Astrocyte of the cerebellum (primary cell): ENCODE measurements at regions not wholly inside any gene's neighbourhood (a gene's known extent, or its start where the extent isn't known, plus 50 kb on each side); places are given as distances from the start of the nearest gene placed in this dataset.

Source experiments
- DNase-seq: peaks from one replicate; pipeline ENCODE4 v3.0.0-alpha.2; 2011; ENCODE audit warnings: low read depth
- H3K4me3 ChIP-seq: 2 replicates; pipeline ENCODE4 v1.5.1; 2011; ENCODE audit warnings: mild to moderate bottlenecking, low read depth, low read length, moderate library complexity
- in situ Hi-C: cut with HindIII; loops from 2 replicates; pipeline ENCODE4 v1.10.0; 2017; ENCODE audit warnings: low sequenced_read_pairs
- TF ChIP-seq, protein P1 (sequence below): IDR thresholded peaks from 2 replicates; pipeline ENCODE4 v1.5.1; 2012; ENCODE audit warnings: low read length, low read depth, moderate library complexity, mild to moderate bottlenecking; ENCODE audit errors: missing control alignments

DNA sequence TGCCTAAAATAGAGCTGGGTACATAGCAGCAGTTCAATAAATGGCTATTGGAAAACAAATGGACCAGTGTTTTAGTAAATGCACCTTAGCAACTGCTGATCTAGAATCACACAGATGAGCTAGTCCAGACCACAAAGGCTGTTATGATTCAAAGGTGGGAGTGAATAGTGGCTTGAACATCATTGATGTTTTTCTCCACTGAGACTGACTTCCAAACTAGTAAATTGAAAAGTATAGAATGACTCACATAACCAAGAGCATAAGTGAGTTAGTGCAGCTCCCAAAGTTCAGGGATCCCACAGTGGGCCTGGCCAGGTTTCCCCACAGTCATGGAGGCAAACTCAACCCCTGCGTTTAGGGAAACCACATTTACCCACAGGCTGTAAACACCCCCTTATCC lies 106.7 kb upstream of the YPEL5 start:
- no peak overlapping the region for H3K4me3 ChIP-seq
- DNase-seq, result no peak
- TF ChIP-seq, protein P1, sequence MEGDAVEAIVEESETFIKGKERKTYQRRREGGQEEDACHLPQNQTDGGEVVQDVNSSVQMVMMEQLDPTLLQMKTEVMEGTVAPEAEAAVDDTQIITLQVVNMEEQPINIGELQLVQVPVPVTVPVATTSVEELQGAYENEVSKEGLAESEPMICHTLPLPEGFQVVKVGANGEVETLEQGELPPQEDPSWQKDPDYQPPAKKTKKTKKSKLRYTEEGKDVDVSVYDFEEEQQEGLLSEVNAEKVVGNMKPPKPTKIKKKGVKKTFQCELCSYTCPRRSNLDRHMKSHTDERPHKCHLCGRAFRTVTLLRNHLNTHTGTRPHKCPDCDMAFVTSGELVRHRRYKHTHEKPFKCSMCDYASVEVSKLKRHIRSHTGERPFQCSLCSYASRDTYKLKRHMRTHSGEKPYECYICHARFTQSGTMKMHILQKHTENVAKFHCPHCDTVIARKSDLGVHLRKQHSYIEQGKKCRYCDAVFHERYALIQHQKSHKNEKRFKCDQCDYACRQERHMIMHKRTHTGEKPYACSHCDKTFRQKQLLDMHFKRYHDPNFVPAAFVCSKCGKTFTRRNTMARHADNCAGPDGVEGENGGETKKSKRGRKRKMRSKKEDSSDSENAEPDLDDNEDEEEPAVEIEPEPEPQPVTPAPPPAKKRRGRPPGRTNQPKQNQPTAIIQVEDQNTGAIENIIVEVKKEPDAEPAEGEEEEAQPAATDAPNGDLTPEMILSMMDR, result no peak
- in situ Hi-C loops, result no loop called here

- H3K4me3 ChIP-seq, result no peak overlapping the region
- in situ Hi-C loops, result no loop called here
- no peak for DNase-seq
- TF ChIP-seq, protein P1, result no peak
Observed at GRCh38 chr2:30041884-30042283, 104.9 kb upstream of the YPEL5 start.

DNA sequence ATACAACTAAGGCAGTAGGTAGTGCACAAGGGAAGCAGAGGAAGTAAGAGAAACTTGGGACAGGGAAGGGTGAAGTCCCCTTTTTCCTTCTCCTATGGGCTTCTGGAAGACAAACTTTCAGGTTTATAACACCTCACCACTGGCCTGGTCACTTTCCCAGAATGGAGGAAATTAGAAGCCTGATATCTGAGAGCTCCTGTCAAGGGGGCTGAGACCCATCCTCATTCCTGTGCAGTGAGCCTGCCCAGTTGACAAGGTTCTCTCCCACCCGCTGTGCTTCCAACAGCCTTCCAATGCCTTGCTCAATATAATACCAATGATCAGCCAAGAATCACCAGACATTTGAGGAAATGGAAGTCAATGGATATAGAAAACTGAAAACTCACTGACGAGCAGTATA lies 100.4 kb upstream of the YPEL5 start:
- TF ChIP-seq, protein P1, result no peak
- no peak for DNase-seq
- no peak overlapping the region for H3K4me3 ChIP-seq
- in situ Hi-C loops, result no loop called here

DNA sequence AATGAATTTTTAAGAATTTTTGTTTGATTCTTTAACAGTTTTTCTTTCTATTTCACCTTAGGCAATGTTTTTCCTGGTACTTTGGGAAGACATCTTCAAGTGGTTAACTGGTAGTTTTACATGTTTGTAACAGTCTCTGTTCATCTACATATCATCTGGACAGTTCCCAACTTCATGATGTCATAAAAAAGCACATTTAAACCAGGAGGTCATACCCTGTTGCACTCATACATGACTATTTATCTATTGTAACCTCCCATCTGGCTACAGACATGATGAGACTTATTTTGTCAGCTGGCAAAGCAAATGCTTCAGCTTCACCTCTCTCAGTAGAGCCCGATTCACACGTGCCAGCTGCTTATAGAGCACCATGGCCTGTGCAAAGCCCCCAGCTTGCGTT lies 99.8 kb upstream of the YPEL5 start:
- in situ Hi-C loops, result no loop called here
- TF ChIP-seq, protein P1, result no peak
- H3K4me3 ChIP-seq, result no peak overlapping the region
- no peak for DNase-seq

- TF ChIP-seq, protein P1, result no peak
- in situ Hi-C loops, result no loop called here
Observed at GRCh38 chr2:30048636-30049175, 98.1 kb upstream of the YPEL5 start.

DNA sequence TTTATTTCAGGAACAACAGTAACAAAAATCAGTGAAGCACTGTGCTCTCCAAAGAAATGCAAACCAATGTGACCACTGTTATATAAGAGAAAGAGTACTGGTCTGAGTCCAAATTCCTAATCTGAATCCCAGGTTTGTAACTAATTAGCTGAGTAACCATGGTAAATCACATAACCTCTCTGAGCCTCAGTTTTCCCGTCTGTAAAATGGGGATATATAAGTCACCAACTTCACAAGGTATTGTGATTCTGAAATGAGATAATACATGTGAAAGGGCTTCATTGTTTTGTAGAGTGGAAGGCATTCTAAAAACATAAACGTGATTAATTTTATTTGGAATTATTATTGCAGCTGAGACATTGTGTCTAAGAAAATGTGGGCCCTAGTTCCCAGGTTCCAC lies 91.3 kb upstream of the YPEL5 start:
- no peak overlapping the region for H3K4me3 ChIP-seq
- TF ChIP-seq, protein P1, result no peak
- in situ Hi-C loops, result no loop called here
- no peak for DNase-seq

More at GRCh38 chr2:30048636-30049175, 98.1 kb upstream of the YPEL5 start:
- no peak overlapping the region for H3K4me3 ChIP-seq
- DNase-seq, result no peak
